Central memory CD8-positive, alpha-beta T cell (primary cell): ENCODE measurements at regions not wholly inside any gene's neighbourhood (a gene's known extent, or its start where the extent isn't known, plus 50 kb on each side); places are given as distances from the start of the nearest gene placed in this dataset.

Experiments
- ATAC-seq: fragments of 150-1000 bp; cut with Tn5 transposase; replicated peaks from 2 replicates; pipeline ENCODE4 v1.10.0; 2022; ENCODE audit warnings: mild to moderate bottlenecking, moderate FRiP score, moderate number of reproducible peaks; ENCODE audit not compliant: poor library complexity, severe bottlenecking; ENCODE audit errors: extremely low read depth
- DNase-seq, 2 donors: peaks; one replicate each; pipeline ENCODE4 v3.0.0; 2021; ENCODE audit warnings: low spot score in 2 of 2
- H3K27ac Mint-ChIP-seq: one replicate; pipeline ENCODE4 v1.8.0; 2022; ENCODE audit warnings: low read depth, mild to moderate bottlenecking, moderate library complexity, mixed read lengths
- H3K27me3 Mint-ChIP-seq: one replicate; pipeline ENCODE4 v1.8.0; 2022; ENCODE audit warnings: mixed read lengths
- H3K36me3 Mint-ChIP-seq: one replicate; pipeline ENCODE4 v1.8.0; 2022; ENCODE audit warnings: mild to moderate bottlenecking, moderate library complexity, mixed read lengths; ENCODE audit not compliant: insufficient read depth
- H3K4me1 Mint-ChIP-seq: one replicate; pipeline ENCODE4 v1.8.0; 2022; ENCODE audit warnings: mixed read lengths
- H3K4me3 Mint-ChIP-seq: one replicate; pipeline ENCODE4 v1.8.0; 2022; ENCODE audit warnings: mild to moderate bottlenecking, moderate library complexity, mixed read lengths
- H3K9me3 Mint-ChIP-seq: one replicate; pipeline ENCODE4 v1.8.0; 2022; ENCODE audit warnings: mixed read lengths

DNA sequence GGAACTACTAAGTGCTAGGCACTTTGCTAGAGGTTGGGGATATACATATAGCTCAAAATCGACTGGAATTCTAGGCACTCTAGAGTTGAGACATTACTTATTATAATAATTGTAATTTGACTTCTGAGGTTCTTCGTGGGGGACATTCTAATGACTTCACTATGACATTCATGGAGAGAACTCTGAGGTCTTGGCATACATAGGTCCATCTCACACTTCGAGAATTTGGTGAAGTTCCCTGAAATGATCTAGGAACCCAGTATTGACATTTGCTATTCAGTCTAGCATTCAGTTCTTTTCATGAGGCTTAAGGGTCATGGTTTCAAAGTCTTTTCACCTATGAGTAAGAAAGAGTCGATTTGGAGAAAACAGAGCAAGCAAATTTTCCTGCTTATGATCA, 446.6 kb upstream of the JAG1 start:
- Mint-ChIP-seq H3K4me3 (no peak overlapping the region), H3K9me3 (peaks cover 7% of the 10 kb centered on the region), H3K4me1 (no peaks in the 10 kb centered on the region), H3K36me3 (peaks cover 1% of the 10 kb centered on the region), H3K27me3 (no peaks in the 10 kb centered on the region), H3K27ac (no peak overlapping the region)
- no peak for DNase-seq
- ATAC-seq: no peak

GRCh38 chr20:11124849-11125505, 451.2 kb upstream of the JAG1 start:
- Mint-ChIP-seq H3K9me3 (peaks cover 20% of the 10 kb centered on the region), H3K27me3 (no peaks in the 10 kb centered on the region), H3K36me3 (peaks cover 1% of the 10 kb centered on the region), H3K4me1 (no peaks in the 10 kb centered on the region), H3K4me3 (no peak overlapping the region), H3K27ac (no peak overlapping the region)
- ATAC-seq (no peak), DNase-seq (no peak)

- H3K4me3 Mint-ChIP-seq: no peak overlapping the region
- peaks cover 1% of the 10 kb centered on the region for H3K36me3 Mint-ChIP-seq
- no peaks in the 10 kb centered on the region for H3K27me3 Mint-ChIP-seq
- H3K9me3 Mint-ChIP-seq: peaks cover 28% of the 10 kb centered on the region
- no peaks in the 10 kb centered on the region for H3K4me1 Mint-ChIP-seq
- DNase-seq (no peak), ATAC-seq (no peak)
- no peak overlapping the region for H3K27ac Mint-ChIP-seq
These were observed 454.5 kb upstream of the JAG1 start for GRCh38 chr20:11128220-11128718.

- ATAC-seq (no peak), DNase-seq (no peak)
- Mint-ChIP-seq H3K27me3 (no peaks in the 10 kb centered on the region), H3K27ac (no peak overlapping the region), H3K36me3 (peaks cover 1% of the 10 kb centered on the region), H3K4me1 (no peaks in the 10 kb centered on the region), H3K4me3 (no peak overlapping the region), H3K9me3 (peaks cover 28% of the 10 kb centered on the region)
These were observed 454.9 kb upstream of the JAG1 start for GRCh38 chr20:11128721-11129120.

GRCh38 chr20:11130554-11131166, 456.9 kb upstream of the JAG1 start:
- no peaks in the 10 kb centered on the region for H3K27me3 Mint-ChIP-seq
- H3K4me1 Mint-ChIP-seq: no peaks in the 10 kb centered on the region
- no peaks in the 10 kb centered on the region for H3K36me3 Mint-ChIP-seq
- DNase-seq: no peak
- no peak overlapping the region for H3K27ac Mint-ChIP-seq
- no peak overlapping the region for H3K4me3 Mint-ChIP-seq
- H3K9me3 Mint-ChIP-seq: peaks cover 21% of the 10 kb centered on the region
- ATAC-seq: no peak

DNA sequence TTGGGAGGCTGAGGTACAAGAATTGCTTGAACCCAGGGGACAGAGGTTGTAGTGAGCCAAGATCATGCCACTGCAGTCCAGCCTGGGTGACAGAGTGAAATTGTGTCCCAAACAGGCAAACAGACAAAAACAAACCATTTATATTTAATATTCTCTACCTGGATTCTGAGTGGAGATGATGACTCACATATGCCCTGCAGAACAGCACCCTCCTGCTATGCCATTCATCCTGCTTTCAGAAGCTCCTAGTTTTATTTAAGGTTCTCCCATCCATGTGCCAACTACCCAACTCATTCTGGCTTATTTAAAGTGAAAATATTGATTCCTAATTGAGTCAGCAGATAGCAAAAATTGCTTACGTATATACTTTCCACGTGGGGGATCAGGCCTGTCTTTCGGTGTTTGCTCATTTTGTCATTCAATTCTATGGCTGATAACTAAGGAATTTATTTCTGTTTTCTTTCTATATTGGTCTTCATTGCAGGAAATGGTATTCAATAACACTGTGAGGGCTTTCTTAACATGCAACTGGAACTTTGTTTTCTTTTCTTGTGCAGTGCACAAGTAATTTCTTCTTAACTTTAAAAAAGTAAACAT, 459.1 kb upstream of the JAG1 start:
- Mint-ChIP-seq H3K4me3 (no peak overlapping the region), H3K27me3 (no peaks in the 10 kb centered on the region), H3K4me1 (no peaks in the 10 kb centered on the region), H3K27ac (no peak overlapping the region), H3K9me3 (peaks cover 13% of the 10 kb centered on the region), H3K36me3 (no peaks in the 10 kb centered on the region)
- no peak for DNase-seq
- no peak for ATAC-seq

DNA sequence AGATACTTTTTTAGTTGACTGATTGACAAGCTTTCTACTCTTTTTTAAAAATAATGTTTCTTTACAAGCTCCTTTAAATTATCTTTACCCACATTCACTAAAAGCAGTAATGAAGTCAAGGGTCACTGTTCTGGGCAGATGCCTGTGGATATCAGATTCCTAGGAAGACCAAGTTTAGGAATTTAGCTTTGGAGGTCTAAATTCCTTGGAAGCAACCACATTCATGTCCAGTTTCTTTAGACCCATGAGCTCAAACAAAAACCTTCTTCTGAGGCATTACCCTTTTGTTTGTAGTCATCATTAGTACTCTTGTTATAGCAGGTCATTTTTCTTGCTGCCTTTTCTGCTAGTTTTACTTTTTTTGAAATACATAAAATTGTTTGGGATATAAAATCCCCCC, 462.9 kb upstream of the JAG1 start:
- ATAC-seq: no peak
- H3K36me3 Mint-ChIP-seq: no peaks in the 10 kb centered on the region
- no peak for DNase-seq
- H3K27ac Mint-ChIP-seq: no peak overlapping the region
- H3K4me3 Mint-ChIP-seq: no peak overlapping the region
- no peaks in the 10 kb centered on the region for H3K4me1 Mint-ChIP-seq
- H3K9me3 Mint-ChIP-seq: peaks cover 4% of the 10 kb centered on the region
- no peaks in the 10 kb centered on the region for H3K27me3 Mint-ChIP-seq

DNA sequence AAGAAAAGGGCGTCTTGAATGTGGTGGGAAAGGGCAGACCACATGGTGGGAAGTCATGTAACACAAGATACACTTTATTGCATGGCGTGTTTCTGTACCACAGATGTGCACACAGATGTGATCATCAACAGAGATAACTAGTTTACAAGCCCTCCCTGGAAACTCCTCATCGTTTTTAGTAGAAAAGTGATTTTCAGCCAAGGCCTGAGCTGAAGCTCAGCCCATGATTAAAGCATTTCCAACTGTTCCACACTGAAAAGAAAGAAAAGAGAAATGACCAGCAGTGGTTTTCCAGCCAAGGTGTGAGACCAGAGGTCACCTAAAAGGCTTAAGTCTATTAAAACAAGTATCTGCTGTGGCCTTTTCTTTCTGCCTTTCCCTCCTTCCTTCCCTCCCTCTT, 463.9 kb upstream of the JAG1 start:
- DNase-seq (no peak), ATAC-seq (no peak)
- Mint-ChIP-seq H3K27ac (no peak overlapping the region), H3K27me3 (no peaks in the 10 kb centered on the region), H3K4me1 (no peaks in the 10 kb centered on the region), H3K9me3 (peaks cover 4% of the 10 kb centered on the region), H3K36me3 (no peaks in the 10 kb centered on the region), H3K4me3 (no peak overlapping the region)

DNA sequence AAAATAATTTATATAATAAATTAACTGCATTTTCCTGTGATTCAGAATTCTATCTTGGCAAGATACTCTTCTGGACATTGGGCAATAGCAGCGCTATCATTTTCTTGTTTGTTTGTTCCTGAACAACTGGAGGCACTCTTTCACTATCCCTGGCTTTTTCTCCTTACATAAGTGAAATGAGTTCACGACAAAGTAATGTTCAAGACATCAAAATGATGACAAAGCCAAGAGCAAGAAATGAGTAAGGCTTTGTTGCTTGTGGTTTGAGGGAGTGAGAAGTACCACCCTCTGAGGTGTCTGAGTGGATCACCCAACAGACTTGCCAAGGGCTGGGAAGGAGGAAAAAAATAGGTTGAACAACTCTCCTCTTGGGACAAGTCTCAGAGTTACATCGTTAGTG, 466.6 kb upstream of the JAG1 start:
- Mint-ChIP-seq H3K4me1 (no peaks in the 10 kb centered on the region), H3K4me3 (no peak overlapping the region), H3K27me3 (no peaks in the 10 kb centered on the region), H3K27ac (no peak overlapping the region), H3K9me3 (peaks cover 7% of the 10 kb centered on the region), H3K36me3 (no peaks in the 10 kb centered on the region)
- DNase-seq (no peak), ATAC-seq (no peak)

DNA sequence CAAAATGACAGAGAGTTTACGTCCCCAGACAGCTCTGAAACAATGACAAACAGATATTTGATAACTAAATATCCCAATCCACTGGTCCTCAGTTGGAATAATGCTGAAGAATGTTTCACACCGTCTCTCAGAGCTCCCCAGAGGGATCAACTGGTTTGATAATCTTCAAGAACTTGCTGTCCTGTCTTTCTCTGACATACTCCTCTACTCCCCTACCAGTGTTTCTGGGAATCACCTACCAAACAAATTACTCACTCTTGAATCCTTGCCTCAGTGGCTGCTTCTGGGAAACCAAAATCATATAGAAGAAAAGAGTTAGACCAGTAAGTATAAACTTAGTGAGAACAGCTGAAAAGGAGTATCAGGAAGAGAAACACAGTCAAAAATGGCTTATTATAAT, 469.7 kb upstream of the JAG1 start:
- DNase-seq (no peak), ATAC-seq (no peak)
- peaks cover 7% of the 10 kb centered on the region for H3K9me3 Mint-ChIP-seq
- no peaks in the 10 kb centered on the region for H3K27me3 Mint-ChIP-seq
- no peaks in the 10 kb centered on the region for H3K36me3 Mint-ChIP-seq
- H3K27ac Mint-ChIP-seq: no peak overlapping the region
- H3K4me1 Mint-ChIP-seq: no peaks in the 10 kb centered on the region
- H3K4me3 Mint-ChIP-seq: no peak overlapping the region

GRCh38 chr20:11144114-11144950, 470.5 kb upstream of the JAG1 start:
- H3K9me3 Mint-ChIP-seq: peaks cover 7% of the 10 kb centered on the region
- no peak overlapping the region for H3K27ac Mint-ChIP-seq
- no peaks in the 10 kb centered on the region for H3K27me3 Mint-ChIP-seq
- DNase-seq (no peak), ATAC-seq (no peak)
- H3K4me3 Mint-ChIP-seq: no peak overlapping the region
- H3K4me1 Mint-ChIP-seq: no peaks in the 10 kb centered on the region
- H3K36me3 Mint-ChIP-seq: no peaks in the 10 kb centered on the region

GRCh38 chr20:11145616-11146015, 471.8 kb upstream of the JAG1 start:
- Mint-ChIP-seq H3K9me3 (peaks cover 7% of the 10 kb centered on the region), H3K27ac (no peak overlapping the region), H3K36me3 (no peaks in the 10 kb centered on the region), H3K27me3 (no peaks in the 10 kb centered on the region), H3K4me3 (no peak overlapping the region), H3K4me1 (no peaks in the 10 kb centered on the region)
- DNase-seq: no peak
- ATAC-seq: no peak
